ENCODE measurements at regions not wholly inside any gene's neighbourhood (a gene's known extent, or its start where the extent isn't known, plus 50 kb on each side); places are given as distances from the start of the nearest gene placed in this dataset.

- ChIA-PET CTCF (interaction anchor here (1.2 to 1.8 kb wide), 2 partner anchors 389 to 390 kb away, joined by 4 to 8 read pairs; no protein-coding TSS in a partner anchor), POLR2A (no interaction called here)
- Histone ChIP-seq H3K4me3 (replicated peaks in 1 of 3; ENCODE audit: insufficient read depth in 1 of 3, low read depth in 1 of 3, low read length in 3 of 3) (no peak overlapping the region), H3K27ac (ENCODE audit: insufficient read depth, low read depth, low read length) (no peak overlapping the region), H3K36me3 (ENCODE audit: control insufficient read depth in 2 of 2, extremely low read depth in 1 of 2, insufficient read depth in 2 of 2, low read length in 2 of 2) (no peaks in the 10 kb centered on the region), H3K4me2 (ENCODE audit: insufficient read depth, low read length) (no peak overlapping the region), H3K79me2 (ENCODE audit: control insufficient read depth, insufficient read depth, low read length) (no peaks in the 10 kb centered on the region), H3K9me1 (replicated peaks; ENCODE audit: control insufficient read depth, extremely low read depth, insufficient read depth, low read length) (no peaks in the 10 kb centered on the region), H3K9me3 (replicated peaks; ENCODE audit: control insufficient read depth, insufficient read depth, low read length) (no peaks in the 10 kb centered on the region), H3K9ac (replicated peaks; ENCODE audit: extremely low read depth, insufficient read depth, low read length) (no peak overlapping the region), H4K20me1 (replicated peaks; ENCODE audit: control insufficient read depth, extremely low read depth, insufficient read depth, low read length) (no peaks in the 10 kb centered on the region), H2AFZ (ENCODE audit: low read depth, low read length) (no peak overlapping the region), H3K4me1 (ENCODE audit: control insufficient read depth, extremely low read depth, insufficient read depth, low read length) (no peaks in the 10 kb centered on the region), H3K27me3 (ENCODE audit: control insufficient read depth in 2 of 2, insufficient read depth in 2 of 2, low read length in 2 of 2) (no peaks in the 10 kb centered on the region)
- dilution Hi-C loops (cut with MboI; ENCODE audit: extremely low pct_ligation_motif_present, low sequenced_read_pairs), result no loop called here
- no peak for FAIRE-seq
- no TSS peak for BruUV-seq (replicated peaks)
- TF ChIP-seq JUN (IDR thresholded peaks at IDR 0.05; ENCODE audit: borderline replicate concordance, insufficient read depth, insufficient read length, low read depth) (no peak), EZH2 (IDR thresholded peaks at IDR 0.05; ENCODE audit: borderline replicate concordance, low read depth, low read length, severe bottlenecking) (no peak), POLR2AphosphoS5 (IDR thresholded peaks at IDR 0.05; ENCODE audit: insufficient read depth, low read depth, low read length) (no peak), GATA2 (IDR thresholded peaks at IDR 0.05; ENCODE audit: insufficient read depth, insufficient read length, low read depth, low read length) (no peak), CTCF (IDR thresholded peaks at IDR 0.05; ENCODE audit: extremely low read depth in 1 of 2, insufficient read depth in 1 of 2, low read depth in 1 of 2, low read length in 2 of 2) (no peak), MYC (IDR thresholded peaks at IDR 0.05; ENCODE audit: low read depth, low read length) (no peak), FOS (IDR thresholded peaks at IDR 0.05; ENCODE audit: borderline replicate concordance, insufficient read depth, low read length) (no peak), POLR2A (IDR thresholded peaks at IDR 0.05; ENCODE audit: low read depth, low read length) (no peak), MAX (IDR thresholded peaks at IDR 0.05; ENCODE audit: insufficient read depth, insufficient read length) (no peak)
- intact Hi-C loops (cut with micrococcal nuclease), result no loop called here
- no peak for DNase-seq (ENCODE audit: low read depth, low spot score)
Measured at GRCh38 chr11:45382133-45382878, 96.2 kb upstream of the SYT13 start.

All from endothelial cell of umbilical vein (primary cell).